HG02938 (cell line): ENCODE measurements at regions not wholly inside any gene's neighbourhood (a gene's known extent, or its start where the extent isn't known, plus 50 kb on each side); places are given as distances from the start of the nearest gene placed in this dataset.
"Not testable (repeated sequence)": the region's sequence is repeated elsewhere in the genome, so short reads cannot be mapped to it uniquely, and the experiment has no call there.

Source experiments
- ATAC-seq: cut with Tn5 transposase; IDR thresholded peaks from one replicate; pipeline ENCODE4 v1.9.1; 2021; ENCODE audit warnings: mild to moderate bottlenecking, moderate library complexity; ENCODE audit not compliant: unreplicated experiment

DNA sequence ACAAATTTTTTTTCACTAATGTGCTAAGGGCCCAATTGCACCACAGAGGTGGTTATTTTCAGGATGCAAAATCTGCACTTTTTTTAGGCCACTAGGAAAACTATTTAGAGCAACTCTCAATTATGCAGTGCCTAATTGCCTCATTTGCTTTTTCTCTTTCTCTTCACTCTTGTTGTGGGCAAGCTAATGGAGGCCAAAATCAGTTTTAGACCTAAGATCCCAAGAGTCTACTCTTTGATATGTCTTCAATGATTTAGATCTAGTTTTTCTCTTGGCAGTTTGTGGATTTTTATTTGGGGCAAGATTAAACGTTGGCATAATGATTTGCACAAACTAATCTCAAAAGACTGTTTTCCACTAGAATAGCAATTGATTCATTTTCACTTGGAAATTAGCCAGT lies 1996.9 kb downstream of the LRRC4C start:
- no peak for ATAC-seq

DNA sequence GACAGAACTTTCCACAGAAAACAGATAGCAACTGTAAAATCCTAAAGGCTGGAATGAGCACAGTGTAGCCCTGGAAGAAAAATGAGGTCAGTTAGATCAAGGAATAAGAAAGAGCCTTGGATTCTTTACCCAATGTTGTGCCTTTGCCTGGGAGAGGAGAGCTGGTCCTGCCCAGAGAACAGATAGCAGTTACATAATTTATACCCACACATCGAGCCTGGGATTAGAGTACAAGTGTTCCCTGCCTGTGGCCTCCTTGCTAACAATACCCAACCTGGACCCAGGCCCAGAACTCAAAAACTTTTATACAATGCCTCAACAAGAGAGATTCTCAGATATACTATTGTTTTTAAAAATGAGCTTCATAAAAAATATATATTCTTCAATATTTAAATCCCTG lies 1998.4 kb downstream of the LRRC4C start:
- ATAC-seq, result no peak

DNA sequence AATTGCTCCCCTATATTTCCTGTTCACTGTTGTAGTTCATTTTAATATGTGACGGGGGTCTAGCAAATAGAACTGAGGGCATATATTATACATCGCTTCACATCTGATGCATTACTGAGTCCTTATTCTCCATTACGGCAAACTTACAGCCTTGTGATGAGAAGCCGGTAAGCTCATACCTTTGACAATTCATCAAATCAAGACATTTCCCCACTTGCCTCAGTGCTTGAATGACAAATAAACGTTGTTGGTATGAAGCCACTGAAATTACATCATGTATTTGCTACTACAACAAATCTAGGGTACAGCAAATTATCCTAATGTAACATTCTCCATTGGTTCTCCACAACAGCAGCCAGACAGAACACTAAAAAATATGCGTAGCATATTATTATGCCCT lies 1999.8 kb downstream of the LRRC4C start:
- ATAC-seq, result no peak

DNA sequence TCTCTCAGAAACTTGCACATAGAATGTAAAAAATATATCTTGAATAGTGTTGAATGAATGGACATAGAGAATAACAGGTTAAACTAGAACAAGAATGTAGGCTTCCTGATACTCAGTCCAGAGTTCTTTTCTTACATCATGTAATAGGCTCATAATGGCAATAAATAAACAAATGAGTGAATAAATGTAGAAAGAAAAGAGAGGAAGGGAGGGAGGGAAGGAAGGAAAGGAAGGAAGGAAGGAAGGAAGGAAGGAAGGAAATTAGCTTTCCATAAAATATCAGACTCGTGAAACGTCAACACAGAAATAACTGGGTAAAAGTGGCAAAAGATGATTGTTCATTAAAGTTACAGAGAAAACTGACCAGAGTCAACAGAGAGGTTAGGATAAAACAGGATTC lies 2001.0 kb downstream of the LRRC4C start:
- ATAC-seq, result no peak

DNA sequence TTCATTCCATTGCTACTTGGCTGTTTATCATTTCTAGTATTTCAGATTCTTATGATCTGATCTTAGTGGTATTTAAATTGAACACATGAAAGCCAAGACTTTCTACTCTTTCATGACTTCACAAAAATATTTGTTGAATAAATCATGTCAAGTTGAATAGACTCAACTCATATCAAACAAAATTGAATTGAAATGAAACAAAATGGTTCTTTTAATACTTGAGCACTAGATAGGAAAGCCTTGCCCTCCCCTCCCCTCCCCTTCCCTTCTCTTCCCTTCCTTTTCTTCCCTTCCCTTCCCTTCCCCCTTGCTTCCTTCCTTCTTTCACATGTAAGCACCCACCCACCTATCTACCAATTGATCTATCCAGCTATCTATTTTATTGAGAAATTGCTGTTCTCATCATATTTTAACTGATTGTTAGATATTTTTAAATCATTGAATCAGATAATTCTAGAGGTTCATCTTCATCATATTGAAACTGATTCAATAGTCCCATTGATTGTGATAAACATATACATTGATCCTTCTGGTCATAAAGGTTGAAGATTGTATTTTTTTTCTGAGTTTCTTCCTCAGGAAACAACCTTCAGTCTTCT lies 2015.9 kb downstream of the LRRC4C start:
- ATAC-seq, result no peak

DNA sequence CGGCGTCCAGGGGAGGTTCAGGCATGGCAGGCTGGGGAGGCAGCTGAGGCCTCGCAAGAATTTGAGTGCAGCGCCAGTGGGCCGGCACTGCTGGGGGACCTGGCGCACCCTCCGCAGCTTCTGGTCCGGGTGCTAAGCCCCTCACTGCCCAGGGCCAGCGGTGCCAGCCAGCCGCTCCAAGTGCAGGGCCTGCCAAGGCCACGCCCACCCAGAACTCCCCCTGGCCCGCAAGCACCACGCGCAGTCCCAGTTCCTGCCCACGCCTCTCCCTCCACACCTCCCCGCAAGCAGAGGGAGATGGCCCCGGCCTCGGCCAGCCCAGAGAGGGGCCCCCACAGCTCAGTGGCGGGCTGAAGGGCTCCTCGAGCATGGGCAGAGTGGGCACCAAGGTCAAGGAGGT lies 2017.3 kb downstream of the LRRC4C start:
- ATAC-seq, result no peak

DNA sequence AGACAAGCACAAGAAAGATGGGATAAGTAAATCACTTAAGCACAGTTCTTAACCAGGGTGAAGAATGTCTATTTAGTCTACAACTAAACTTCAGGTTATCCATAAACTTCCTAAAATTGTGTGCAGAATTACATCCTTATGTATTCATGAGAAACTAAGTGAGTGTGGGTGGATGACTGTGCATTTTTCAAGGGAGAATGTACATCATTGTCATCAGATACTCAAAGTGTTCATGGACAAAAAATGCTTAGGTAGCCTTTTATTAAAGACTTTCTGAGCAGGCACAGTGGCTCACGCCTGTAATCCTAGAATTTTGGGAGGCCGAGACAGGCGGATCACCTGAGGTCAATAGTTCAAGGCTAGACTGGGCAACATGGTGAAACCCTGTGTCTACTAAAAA lies 2023.8 kb downstream of the LRRC4C start:
- no peak for ATAC-seq

DNA sequence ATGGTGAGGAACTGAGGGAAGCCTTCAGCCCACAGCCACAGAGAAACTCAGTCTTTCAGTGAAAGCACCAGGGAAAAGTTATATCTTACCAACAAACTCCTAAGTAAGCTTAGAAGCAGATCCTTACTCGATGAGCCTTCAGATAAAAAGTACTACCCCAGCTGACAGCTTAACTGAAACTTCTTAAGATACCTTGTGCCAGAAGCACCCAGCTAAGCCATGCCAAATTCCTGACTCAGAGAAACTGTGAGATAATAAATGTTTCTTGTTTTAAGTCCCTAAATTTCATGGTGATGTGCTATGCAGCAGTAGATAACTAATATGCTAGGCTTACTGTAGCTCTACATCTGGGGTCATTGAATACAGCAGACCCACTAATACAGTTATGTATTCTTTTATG lies 2025.0 kb downstream of the LRRC4C start:
- ATAC-seq, result no peak

DNA sequence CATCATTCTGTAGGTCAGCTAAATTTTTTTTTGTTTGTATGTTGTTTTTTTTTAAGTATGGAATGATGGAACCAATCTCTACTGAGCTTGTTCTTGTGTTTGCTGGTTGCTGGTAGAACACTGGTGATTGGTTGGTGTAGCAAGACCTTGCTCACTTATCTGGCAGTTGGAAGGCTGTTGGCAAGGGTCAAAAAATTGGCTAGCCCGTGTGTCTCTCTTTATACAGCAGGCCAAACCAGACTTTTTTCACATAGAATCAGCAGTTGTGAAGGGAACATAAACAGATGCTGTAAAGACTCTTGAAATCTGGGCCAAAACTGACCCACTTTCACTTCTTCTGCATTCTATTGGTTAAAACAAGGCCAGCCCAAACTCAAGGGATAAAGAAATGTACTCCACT lies 2026.5 kb downstream of the LRRC4C start:
- no peak for ATAC-seq

DNA sequence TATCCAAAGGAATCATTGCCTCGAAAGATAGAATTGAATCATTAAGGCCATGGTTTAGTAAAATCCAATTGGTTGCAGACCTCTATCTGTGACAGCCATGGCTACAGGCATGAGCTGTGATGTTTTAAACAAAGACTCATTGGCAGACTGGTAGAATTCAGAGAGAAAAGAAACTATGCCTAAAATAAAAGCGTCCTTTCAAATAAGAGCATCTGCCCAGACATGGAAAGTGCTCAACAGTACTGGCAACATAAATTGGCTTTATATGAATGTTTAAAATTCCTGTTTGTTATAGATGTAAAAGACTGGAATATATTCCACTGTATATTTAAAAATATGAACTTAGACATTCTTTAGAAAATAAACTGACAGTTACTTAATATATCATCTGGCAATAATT lies 2034.2 kb downstream of the LRRC4C start:
- no peak for ATAC-seq

DNA sequence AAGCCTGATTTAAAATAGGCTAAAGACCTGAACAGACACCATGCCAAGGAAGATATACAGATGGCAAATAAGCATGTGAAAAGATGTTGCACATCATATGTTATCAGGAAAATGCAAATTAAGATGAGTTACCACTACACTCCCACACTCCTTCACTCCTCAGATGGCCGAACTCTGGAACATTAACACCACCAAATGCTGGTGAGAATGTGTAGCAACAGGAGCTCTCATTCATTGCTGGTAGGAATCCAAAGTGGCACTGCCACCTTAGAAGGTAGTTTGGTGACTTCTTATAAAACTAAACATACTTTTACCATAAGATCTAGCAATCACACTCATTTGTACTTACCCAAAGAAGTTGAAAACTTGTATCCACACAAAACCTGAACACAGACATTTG lies 2047.3 kb downstream of the LRRC4C start:
- ATAC-seq, result no peak

DNA sequence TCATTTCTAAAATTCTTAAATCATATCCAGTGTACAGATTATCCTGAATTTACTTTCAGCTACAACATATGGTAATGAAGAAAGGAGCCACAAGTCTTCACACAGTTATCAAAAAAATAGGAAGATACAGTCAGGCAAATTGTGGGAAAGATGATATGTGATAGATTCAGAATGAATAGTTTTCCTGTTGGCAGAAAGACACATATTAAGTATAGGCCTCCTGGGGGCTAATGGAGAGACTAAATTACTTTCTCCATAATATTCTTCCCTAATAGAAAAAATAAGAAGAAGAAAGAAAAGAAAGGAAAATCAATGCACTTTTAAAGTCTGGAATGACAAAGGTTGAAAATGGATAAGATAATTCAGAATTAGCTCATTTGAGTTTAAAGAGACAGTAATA lies 2073.5 kb downstream of the LRRC4C start:
- ATAC-seq, result no peak

DNA sequence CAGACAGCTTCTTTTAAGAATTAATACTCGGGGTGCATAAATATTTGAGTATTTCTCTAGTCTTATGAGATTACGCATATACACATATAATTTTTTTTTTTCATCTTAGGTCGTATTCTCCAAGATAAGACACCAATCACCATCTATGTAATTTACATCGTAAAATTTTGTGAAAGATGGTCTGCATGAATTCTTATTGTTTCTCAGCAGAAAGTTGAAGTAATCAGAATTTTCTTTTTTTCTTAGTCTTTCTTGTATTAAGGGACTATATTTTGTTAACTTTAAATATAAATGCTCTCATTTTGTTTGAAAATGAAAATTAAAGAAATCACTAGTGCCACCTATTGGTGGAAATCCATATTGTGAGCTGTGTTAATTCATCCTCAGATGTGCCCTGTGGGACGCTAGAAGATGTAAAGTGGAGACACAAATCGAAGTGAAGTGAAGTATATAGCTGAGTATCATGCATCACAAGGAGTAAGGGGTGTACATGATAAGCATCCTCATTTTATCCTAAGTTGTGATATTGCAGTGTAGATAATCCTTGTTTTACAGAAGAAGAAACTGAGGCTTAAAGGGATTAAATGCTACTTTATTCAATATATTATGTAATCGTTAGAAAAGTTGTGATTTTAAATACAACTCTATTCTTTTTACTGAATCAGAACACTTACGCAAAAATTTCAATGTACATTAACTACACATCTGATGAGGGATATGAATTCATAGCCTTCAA lies 2084.3 kb downstream of the LRRC4C start:
- ATAC-seq, result no peak

DNA sequence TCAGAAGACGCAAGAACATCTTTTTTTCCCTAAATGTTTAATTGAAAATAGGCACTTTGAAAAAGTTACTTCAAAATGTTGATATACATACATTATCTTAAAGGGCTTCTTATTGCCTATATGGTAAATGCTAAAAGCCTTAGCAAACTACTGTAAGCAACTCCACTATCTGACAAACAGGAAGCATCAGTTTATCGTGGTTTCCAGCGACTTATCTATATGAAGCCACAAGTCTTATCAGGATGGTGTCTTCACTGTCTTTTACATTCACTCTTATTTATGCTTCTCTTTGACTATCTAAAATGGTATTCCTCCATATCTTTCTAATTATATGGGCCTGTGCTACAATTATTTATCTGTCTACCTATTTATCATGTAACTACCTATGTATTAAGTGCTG lies 2091.9 kb downstream of the LRRC4C start:
- ATAC-seq, result no peak

DNA sequence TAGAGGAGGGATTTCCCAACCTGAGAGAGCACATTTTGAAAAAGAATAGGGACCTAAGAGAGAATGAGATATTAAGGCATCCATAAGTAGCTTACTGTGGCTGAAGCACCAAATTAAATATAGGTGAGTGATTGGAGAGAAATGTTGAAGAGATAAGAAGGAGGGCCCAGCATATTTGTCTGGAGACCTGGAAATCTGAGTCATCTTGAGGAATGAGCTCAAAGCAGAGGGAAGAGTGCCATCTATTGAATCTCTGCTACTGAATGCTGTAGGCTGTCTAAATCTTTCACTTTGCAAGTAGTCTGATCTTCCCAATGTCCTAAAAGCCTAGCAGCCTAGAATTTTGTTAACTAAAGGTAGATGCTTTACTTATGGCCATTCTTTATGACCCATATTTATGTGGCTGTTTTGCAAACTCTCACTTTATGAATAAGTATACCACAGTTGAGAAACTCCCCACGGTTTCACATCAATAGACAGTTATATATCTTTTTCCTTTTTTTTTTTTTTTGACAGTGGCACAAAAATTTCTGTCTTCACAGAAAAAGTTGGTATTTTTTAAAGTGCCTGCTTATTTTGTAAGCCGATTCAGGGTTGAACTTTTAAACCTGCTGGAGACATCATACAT lies 2093.5 kb downstream of the LRRC4C start:
- no peak for ATAC-seq

DNA sequence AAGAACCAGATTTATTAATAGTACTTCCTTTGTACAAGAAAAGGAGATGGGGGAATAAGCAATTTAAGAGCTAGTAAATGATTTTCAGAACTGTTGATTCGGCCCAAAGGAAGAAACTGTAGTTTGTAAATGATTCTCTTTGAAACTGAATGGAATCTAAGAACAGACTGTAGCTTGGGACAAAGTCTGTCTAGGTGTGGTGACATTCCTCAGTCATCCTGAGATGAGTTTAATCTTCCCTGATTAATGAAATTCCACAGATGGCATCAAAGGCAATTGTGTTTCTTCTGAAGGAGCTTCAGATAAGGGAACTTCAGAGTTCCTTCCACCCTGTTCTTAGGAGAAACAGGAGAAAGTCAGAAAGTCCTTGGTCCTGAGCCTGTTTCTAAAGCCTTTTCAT lies 2095.9 kb downstream of the LRRC4C start:
- no peak for ATAC-seq

DNA sequence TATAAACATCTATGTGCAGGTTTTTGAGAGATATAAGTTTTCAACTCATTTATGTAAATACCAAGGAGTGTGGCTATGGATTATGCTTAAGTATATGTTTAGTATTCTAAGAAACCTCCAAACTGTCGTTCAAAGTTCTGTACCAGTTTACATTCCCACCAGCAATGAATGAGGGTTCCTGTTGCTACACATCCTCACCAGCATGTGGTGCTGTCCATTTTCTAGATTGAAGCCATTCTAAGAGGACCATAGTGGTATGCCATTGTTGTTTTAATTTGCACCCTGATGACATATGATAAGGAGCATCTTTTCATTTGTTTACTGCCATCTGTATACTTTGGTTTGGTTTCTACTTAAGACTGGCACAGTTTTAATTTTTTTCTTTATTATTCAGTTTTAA lies 2097.9 kb downstream of the LRRC4C start:
- ATAC-seq, result no peak

DNA sequence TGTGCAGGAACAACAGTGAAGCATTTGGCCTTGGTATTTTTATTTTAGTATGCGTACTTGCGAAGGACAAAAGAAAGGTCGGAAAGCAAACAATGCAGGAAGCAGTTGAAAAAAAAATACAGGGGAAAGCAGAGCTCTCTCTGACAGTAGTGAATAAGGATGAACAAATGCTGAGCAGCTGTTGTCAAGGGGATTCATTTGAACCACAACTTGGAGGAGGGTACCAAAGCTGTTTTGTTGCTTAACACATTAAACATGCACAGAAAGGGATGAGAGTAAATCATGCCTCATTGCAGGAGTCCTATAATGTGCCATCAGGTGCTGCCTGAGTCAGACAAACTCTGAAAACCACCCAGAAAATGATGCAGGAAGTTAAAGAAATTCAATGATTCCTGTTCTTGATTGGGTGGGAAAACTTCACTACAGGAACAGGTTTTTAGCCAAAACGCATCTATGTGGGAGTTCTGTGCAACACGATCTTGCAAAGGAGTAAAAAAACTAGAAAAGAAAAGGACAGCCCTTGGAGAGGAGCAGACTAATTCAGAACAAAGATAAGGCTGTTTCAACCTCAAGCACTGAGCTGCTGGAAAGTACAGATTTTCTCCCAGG lies 2113.5 kb downstream of the LRRC4C start:
- no peak for ATAC-seq

DNA sequence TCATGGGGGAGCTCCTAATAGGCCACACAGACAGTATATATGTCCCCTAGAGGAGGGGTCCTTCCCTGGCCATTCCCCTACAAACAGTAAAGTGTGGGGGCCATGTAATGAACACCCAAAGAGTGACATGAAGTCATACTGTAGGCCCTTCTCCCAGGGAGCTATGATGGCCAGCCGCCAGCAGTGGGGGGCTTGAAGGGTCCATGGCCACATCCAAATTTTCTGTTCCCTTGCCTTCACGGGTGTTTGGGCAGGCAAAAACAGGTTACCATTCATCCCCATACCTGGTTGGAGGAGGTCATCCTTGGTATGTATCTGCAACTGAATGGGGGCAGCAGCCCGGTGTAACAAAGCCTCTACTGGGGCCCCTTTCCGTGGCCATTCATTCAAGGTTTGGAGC lies 2118.0 kb downstream of the LRRC4C start:
- ATAC-seq, result no peak

DNA sequence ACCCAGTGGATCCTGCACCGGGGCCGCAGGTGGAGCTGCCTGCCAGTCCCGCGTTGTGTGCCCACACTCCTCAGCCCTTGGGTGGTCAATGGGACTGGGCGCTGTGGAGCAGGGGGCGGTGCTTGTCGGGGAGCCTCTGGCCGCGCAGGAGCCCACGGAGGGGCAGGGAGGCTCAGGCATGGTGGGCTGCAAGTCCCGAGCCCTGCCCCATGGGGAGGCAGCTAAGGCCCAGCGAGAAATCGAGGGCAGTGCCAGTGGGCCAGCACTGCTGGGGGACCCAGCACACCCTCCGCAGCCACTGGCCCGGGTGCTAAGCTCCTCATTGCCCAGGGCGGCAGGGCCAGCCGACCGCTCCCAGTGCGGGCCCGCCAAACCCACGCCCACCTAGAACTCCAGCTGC lies 2126.4 kb downstream of the LRRC4C start:
- ATAC-seq, result not testable (repeated sequence)

DNA sequence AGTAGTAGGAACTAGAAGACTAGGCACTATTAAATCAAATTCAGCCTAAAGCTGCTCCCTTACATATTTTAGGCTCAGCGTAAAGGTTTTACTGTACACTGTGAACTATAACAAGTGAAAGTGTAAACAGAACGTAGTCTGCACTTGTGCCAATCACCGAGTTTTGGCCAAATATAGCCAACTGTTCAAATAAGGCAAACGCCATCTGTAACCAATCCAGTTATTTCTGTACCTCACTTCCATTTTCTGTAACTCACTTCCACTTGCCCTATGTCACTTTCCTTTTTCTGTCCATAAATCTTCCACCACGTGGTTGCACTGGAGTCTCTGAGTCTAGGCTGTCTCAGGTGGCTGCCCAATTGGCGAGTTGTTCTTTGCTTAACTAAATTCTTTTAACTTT lies 2132.2 kb downstream of the LRRC4C start:
- ATAC-seq, result no peak

DNA sequence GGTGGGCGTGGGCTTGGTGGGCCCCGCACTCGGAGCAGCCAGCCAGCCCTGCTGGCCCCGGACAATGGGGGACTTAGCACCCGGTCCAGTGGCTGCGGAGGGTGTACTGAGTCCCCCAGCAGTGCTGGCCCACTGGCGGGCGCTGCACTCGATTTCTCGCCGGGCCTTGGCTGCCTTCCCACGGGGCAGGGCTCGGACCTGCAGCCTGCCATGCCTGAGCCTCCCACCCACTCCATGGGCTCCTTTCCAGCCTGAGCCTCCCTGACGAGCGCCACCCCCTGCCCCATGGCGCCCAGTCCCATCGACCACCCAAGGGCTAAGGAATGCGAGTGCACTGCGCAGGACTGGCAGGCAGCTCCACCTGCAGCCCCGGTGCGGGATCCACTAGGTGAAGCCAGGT lies 2147.6 kb downstream of the LRRC4C start:
- not testable (repeated sequence) for ATAC-seq
